GM12878 (cell line): ENCODE measurements at regions not wholly inside any gene's neighbourhood (a gene's known extent, or its start where the extent isn't known, plus 50 kb on each side); places are given as distances from the start of the nearest gene placed in this dataset.

Experiments
- ATAC-seq: fragments of 200-7000 bp; cut with Tn5 transposase; 3 replicates; pipeline ENCODE4 v1.9.1; 2020; ENCODE audit warnings: mild to moderate bottlenecking, moderate library complexity
- BruUV-seq: library from RNA; stranded (reverse); fragments of 400-500 nt; replicated peaks from 2 replicates; lab custom pipeline; 2021; lab: Mats Ljungman, UMichigan
- CTCF ChIA-PET: fragments of 300-600 bp; sonication (Branson Sonifier 250); formaldehyde crosslinking; extraction: SDS; loops from one replicate; lab custom pipeline; 2021; ENCODE audit warnings: inconsistent platforms; lab: Yijun Ruan, JAX
- POLR2A ChIA-PET: fragments of 350-600 bp; formaldehyde crosslinking; extraction: SDS; loops from one replicate; lab custom pipeline; 2021; ENCODE audit warnings: inconsistent platforms; lab: Charles Lee
- RAD21 ChIA-PET: fragments of 300-600 bp; sonication (Branson Sonifier 250); formaldehyde crosslinking; loops from one replicate; lab custom pipeline; 2023; ENCODE audit warnings: antibody characterized with exemption; ENCODE audit not compliant: unreplicated experiment; lab: Charles Lee
- SMC1A ChIA-PET: fragments of 300-600 bp; sonication (Branson Sonifier 250); formaldehyde crosslinking; loops from one replicate; lab custom pipeline; 2023; ENCODE audit not compliant: unreplicated experiment, uncharacterized antibody; lab: Charles Lee
- DNase-seq: peaks from one replicate; pipeline ENCODE4 v3.0.0-alpha.2; 2011; ENCODE audit warnings: low read depth, low spot score
- FAIRE-seq: peaks from 3 replicates; lab custom pipeline; 2011; peaks lifted over from hg19 to GRCh38; lab: Jason Lieb, UNC
- H2AFZ ChIP-seq: 2 replicates; pipeline ENCODE4 v1.6.0; 2011; ENCODE audit warnings: low read depth, low read length, control low read depth; ENCODE audit not compliant: control insufficient read depth
- H3K27ac ChIP-seq: 2 replicates; pipeline ENCODE4 v1.5.1; 2011; ENCODE audit warnings: control low read depth; ENCODE audit not compliant: control insufficient read depth, insufficient read depth
- H3K27me3 ChIP-seq, 2 experiments: replicated peaks in 1 of 2; 2 replicates each; pipeline versions ENCODE4 v1.6.0 to v1.6.1; 2011; ENCODE audit warnings: low read length in 1 of 2; ENCODE audit not compliant: control insufficient read depth in 2 of 2, insufficient read depth in 2 of 2
- H3K36me3 ChIP-seq, 2 experiments: 2 replicates each; pipeline ENCODE4 v1.5.1; 2011; ENCODE audit warnings: low read length in 1 of 2; ENCODE audit not compliant: control insufficient read depth in 2 of 2, insufficient read depth in 2 of 2
- H3K4me1 ChIP-seq: 2 replicates; pipeline ENCODE4 v1.6.1; 2011; ENCODE audit warnings: mild to moderate bottlenecking, low read length, moderate library complexity, mixed read lengths; ENCODE audit not compliant: control insufficient read depth, insufficient read depth
- H3K4me2 ChIP-seq: 2 replicates; pipeline ENCODE4 v1.6.0; 2011; ENCODE audit warnings: control low read depth; ENCODE audit not compliant: control insufficient read depth, insufficient read depth
- H3K4me3 ChIP-seq: fragments of 200-600 bp; sonication (generic); 2 replicates; pipeline ENCODE4 v1.5.1; 2016
- H3K79me2 ChIP-seq: 2 replicates; pipeline ENCODE4 v1.6.0; 2011; ENCODE audit warnings: low read length; ENCODE audit not compliant: control insufficient read depth, insufficient read depth
- H3K9ac ChIP-seq: 2 replicates; pipeline ENCODE4 v1.8.0; 2011; ENCODE audit warnings: low read length, control low read depth, mixed read lengths; ENCODE audit not compliant: control insufficient read depth, insufficient read depth
- H3K9me3 ChIP-seq: replicated peaks from 3 replicates; pipeline ENCODE4 v1.5.1; 2011; ENCODE audit warnings: mild to moderate bottlenecking, low read length; ENCODE audit not compliant: control insufficient read depth, insufficient read depth
- H4K20me1 ChIP-seq: 2 replicates; pipeline ENCODE4 v1.6.0; 2011; ENCODE audit not compliant: control insufficient read depth, insufficient read depth
- NFXL1 ChIP-seq: fragments of 450-650 bp; IDR thresholded peaks from 2 replicates; pipeline ENCODE4 v1.6.1; 2017; ENCODE audit warnings: antibody characterized with exemption, mild to moderate bottlenecking, borderline replicate concordance
- SIX5 ChIP-seq: IDR thresholded peaks from 2 replicates; pipeline ENCODE4 v1.6.1; 2011; ENCODE audit warnings: mild to moderate bottlenecking, low read depth, low read length, moderate library complexity; ENCODE audit not compliant: severe bottlenecking
- SP1 ChIP-seq: IDR thresholded peaks from one replicate; pipeline ENCODE4 v1.6.1; 2011; ENCODE audit warnings: low read depth, low read length
- TARDBP ChIP-seq: IDR thresholded peaks from 2 replicates; pipeline ENCODE4 v1.6.1; 2016; ENCODE audit warnings: borderline replicate concordance
- YY1 ChIP-seq: IDR thresholded peaks from 2 replicates; pipeline ENCODE4 v1.6.1; 2011; ENCODE audit warnings: low read depth, mild to moderate bottlenecking, low read length
- ZNF622 ChIP-seq: fragments of 450-650 bp; IDR thresholded peaks from 2 replicates; pipeline ENCODE4 v1.6.1; 2017; ENCODE audit warnings: mild to moderate bottlenecking, inconsistent platforms
- ZSCAN29 ChIP-seq: fragments of 450-650 bp; IDR thresholded peaks from 2 replicates; pipeline ENCODE4 v1.6.1; 2017; ENCODE audit warnings: mild to moderate bottlenecking, moderate library complexity
- WGBS: methylation state at CpG from one replicate; pipeline ENCODE4 v1.1.6; 2016; ENCODE audit warnings: low lambda C conversion rate; ENCODE audit not compliant: insufficient replicate concordance, insufficient coverage; ENCODE audit errors: missing lambda C conversion rate; 5-methylcytosine and 5-hydroxymethylcytosine counted together
- in situ Hi-C: fragments of 300-500 bp; cut with MboI; formaldehyde crosslinking; loops from 9 replicates; pipeline ENCODE4 v1.14.3; 2018; ENCODE audit warnings: mixed read lengths
- intact Hi-C: fragments of 100-400 bp; cut with micrococcal nuclease; formaldehyde crosslinking; loops from one replicate; pipeline ENCODE4 v1.14.2; 2022; ENCODE audit not compliant: unreplicated experiment
- TF ChIP-seq, protein P1 (sequence below): IDR thresholded peaks from 2 replicates; pipeline ENCODE4 v1.6.1; 2012; ENCODE audit warnings: mild to moderate bottlenecking, low read depth, low read length
- TF ChIP-seq, protein P2 (sequence below): fragments of 150-350 bp; IDR thresholded peaks from 2 replicates; pipeline ENCODE4 v1.6.1; 2016; ENCODE audit warnings: low read depth, low read length
- TF ChIP-seq, protein P3 (sequence below): fragments of 450-650 bp; IDR thresholded peaks from 2 replicates; pipeline ENCODE4 v1.6.1; 2017; ENCODE audit warnings: mild to moderate bottlenecking, moderate library complexity

DNA sequence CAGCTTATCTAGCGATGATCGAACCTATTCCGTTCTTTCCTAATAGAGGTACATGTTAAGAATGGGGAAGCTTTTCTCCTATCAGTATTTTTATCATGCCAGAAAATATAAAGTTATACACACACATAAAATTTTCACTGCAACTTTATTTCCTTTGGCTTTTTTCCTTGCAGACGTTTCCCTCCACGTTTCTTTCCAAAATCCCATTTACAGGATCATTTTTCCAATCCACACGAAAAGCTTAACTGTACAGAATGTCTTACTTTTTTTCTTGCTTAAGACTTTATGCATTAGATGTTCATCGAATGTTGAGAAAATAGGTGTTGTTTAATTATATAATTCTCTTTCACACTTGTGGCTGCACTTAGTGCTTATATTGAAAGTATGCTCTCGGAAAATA is 62.9 kb upstream of the HDGFL1 start (continued):
- TF ChIP-seq, protein P1, sequence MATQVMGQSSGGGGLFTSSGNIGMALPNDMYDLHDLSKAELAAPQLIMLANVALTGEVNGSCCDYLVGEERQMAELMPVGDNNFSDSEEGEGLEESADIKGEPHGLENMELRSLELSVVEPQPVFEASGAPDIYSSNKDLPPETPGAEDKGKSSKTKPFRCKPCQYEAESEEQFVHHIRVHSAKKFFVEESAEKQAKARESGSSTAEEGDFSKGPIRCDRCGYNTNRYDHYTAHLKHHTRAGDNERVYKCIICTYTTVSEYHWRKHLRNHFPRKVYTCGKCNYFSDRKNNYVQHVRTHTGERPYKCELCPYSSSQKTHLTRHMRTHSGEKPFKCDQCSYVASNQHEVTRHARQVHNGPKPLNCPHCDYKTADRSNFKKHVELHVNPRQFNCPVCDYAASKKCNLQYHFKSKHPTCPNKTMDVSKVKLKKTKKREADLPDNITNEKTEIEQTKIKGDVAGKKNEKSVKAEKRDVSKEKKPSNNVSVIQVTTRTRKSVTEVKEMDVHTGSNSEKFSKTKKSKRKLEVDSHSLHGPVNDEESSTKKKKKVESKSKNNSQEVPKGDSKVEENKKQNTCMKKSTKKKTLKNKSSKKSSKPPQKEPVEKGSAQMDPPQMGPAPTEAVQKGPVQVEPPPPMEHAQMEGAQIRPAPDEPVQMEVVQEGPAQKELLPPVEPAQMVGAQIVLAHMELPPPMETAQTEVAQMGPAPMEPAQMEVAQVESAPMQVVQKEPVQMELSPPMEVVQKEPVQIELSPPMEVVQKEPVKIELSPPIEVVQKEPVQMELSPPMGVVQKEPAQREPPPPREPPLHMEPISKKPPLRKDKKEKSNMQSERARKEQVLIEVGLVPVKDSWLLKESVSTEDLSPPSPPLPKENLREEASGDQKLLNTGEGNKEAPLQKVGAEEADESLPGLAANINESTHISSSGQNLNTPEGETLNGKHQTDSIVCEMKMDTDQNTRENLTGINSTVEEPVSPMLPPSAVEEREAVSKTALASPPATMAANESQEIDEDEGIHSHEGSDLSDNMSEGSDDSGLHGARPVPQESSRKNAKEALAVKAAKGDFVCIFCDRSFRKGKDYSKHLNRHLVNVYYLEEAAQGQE, result no peak
- no peak for TF ChIP-seq YY1
- TF ChIP-seq SP1, result no peak
- TF ChIP-seq ZSCAN29, result no peak

DNA sequence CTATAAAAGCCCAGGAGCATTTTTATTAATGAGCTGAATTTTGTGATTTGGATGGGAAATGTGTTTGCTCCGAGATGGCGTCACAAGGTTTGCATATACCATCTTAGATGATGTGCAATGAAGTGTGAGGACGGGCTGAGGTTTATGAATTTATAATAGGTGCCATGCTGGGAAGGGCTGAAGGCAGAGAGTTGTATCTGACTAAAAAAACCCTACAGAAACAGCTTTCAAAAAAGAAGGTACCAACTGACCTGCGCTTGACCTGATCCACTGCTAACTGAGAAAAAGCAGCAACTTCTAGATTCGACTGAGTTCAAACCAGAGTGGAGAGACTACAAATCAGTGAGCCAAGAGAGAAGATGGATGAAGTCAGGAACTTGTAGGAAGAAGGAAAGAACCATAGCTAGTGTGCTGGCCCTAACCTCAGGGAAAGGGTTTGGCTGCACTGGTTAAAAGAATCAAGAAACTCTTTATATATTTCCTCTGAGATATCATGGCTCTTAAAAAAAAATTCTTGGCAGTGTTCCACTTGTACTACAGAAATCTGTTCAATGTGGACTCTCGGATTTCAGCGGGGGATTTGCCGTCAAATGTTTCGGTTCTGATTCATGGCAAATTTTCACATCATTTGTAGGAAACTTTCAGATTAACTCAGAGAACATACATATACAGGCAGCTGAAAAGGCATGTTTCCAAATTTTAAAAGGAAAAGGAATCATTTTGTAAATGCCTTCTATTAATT is 56.5 kb upstream of the HDGFL1 start:
- intact Hi-C loops (no loop called here), in situ Hi-C loops (no loop called here)
- DNase-seq, result no peak
- ChIA-PET RAD21 (no interaction called here), CTCF (interaction anchor here (0.7 kb wide), 1 partner anchor 35 kb away, joined by 3 read pairs; no protein-coding TSS in a partner anchor), POLR2A (no interaction called here), SMC1A (interaction anchor here (0.6 to 1.8 kb wide), 4 partner anchors 9 to 142 kb away, joined by 3 to 4 read pairs (median 3); no protein-coding TSS in a partner anchor)
- no peak overlapping the region for H3K9ac ChIP-seq
- no peaks in the 10 kb centered on the region for H3K9me3 ChIP-seq
- no peak for ATAC-seq
- H3K27ac ChIP-seq, result no peak overlapping the region
- FAIRE-seq, result no peak
- no TSS peak for BruUV-seq
- no peaks in the 10 kb centered on the region for H3K4me1 ChIP-seq
- no peaks in the 10 kb centered on the region for H3K27me3 ChIP-seq
- no peaks in the 10 kb centered on the region for H3K36me3 ChIP-seq
- no peaks in the 10 kb centered on the region for H3K79me2 ChIP-seq
- H3K4me3 ChIP-seq, result no peak overlapping the region
- 56% methylated on average over 9 of the region's 9 CpGs for WGBS
- H2AFZ ChIP-seq, result no peak overlapping the region
- H4K20me1 ChIP-seq, result no peaks in the 10 kb centered on the region
- H3K4me2 ChIP-seq, result no peak overlapping the region
- TF ChIP-seq SIX5, result no peak
- TF ChIP-seq, protein P2, sequence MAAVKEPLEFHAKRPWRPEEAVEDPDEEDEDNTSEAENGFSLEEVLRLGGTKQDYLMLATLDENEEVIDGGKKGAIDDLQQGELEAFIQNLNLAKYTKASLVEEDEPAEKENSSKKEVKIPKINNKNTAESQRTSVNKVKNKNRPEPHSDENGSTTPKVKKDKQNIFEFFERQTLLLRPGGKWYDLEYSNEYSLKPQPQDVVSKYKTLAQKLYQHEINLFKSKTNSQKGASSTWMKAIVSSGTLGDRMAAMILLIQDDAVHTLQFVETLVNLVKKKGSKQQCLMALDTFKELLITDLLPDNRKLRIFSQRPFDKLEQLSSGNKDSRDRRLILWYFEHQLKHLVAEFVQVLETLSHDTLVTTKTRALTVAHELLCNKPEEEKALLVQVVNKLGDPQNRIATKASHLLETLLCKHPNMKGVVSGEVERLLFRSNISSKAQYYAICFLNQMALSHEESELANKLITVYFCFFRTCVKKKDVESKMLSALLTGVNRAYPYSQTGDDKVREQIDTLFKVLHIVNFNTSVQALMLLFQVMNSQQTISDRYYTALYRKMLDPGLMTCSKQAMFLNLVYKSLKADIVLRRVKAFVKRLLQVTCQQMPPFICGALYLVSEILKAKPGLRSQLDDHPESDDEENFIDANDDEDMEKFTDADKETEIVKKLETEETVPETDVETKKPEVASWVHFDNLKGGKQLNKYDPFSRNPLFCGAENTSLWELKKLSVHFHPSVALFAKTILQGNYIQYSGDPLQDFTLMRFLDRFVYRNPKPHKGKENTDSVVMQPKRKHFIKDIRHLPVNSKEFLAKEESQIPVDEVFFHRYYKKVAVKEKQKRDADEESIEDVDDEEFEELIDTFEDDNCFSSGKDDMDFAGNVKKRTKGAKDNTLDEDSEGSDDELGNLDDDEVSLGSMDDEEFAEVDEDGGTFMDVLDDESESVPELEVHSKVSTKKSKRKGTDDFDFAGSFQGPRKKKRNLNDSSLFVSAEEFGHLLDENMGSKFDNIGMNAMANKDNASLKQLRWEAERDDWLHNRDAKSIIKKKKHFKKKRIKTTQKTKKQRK, result no peak
- no peak for TF ChIP-seq NFXL1
- no peak for TF ChIP-seq ZNF622
- TF ChIP-seq, protein P3, sequence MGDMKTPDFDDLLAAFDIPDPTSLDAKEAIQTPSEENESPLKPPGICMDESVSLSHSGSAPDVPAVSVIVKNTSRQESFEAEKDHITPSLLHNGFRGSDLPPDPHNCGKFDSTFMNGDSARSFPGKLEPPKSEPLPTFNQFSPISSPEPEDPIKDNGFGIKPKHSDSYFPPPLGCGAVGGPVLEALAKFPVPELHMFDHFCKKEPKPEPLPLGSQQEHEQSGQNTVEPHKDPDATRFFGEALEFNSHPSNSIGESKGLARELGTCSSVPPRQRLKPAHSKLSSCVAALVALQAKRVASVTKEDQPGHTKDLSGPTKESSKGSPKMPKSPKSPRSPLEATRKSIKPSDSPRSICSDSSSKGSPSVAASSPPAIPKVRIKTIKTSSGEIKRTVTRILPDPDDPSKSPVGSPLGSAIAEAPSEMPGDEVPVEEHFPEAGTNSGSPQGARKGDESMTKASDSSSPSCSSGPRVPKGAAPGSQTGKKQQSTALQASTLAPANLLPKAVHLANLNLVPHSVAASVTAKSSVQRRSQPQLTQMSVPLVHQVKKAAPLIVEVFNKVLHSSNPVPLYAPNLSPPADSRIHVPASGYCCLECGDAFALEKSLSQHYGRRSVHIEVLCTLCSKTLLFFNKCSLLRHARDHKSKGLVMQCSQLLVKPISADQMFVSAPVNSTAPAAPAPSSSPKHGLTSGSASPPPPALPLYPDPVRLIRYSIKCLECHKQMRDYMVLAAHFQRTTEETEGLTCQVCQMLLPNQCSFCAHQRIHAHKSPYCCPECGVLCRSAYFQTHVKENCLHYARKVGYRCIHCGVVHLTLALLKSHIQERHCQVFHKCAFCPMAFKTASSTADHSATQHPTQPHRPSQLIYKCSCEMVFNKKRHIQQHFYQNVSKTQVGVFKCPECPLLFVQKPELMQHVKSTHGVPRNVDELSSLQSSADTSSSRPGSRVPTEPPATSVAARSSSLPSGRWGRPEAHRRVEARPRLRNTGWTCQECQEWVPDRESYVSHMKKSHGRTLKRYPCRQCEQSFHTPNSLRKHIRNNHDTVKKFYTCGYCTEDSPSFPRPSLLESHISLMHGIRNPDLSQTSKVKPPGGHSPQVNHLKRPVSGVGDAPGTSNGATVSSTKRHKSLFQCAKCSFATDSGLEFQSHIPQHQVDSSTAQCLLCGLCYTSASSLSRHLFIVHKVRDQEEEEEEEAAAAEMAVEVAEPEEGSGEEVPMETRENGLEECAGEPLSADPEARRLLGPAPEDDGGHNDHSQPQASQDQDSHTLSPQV, result no peak
- TF ChIP-seq TARDBP, result no peak
